ENCODE measurements at regions not wholly inside any gene's neighbourhood (a gene's known extent, or its start where the extent isn't known, plus 50 kb on each side); places are given as distances from the start of the nearest gene placed in this dataset.

GRCh38 chr1:220454155-220454777 is 73.7 kb upstream of the MARK1 start:
- no peak overlapping the region for H2BK15ac ChIP-seq (ENCODE audit: low read length)
- no peak overlapping the region for H4K91ac ChIP-seq (replicated peaks; ENCODE audit: insufficient read length, low read length)
- POLR2A ChIA-PET (ENCODE audit: partially characterized antibody), result no interaction called here
- H2AK5ac ChIP-seq (ENCODE audit: low read depth, low read length), result no peak overlapping the region
- no peaks in the 10 kb centered on the region for H3K36me3 ChIP-seq (ENCODE audit: control insufficient read depth in 2 of 4, insufficient read depth in 4 of 4, low read length in 3 of 4)
- no peak overlapping the region for H3K9ac ChIP-seq (replicated peaks in 1 of 4; ENCODE audit: extremely low read depth in 1 of 4, low read depth in 3 of 4, low read length in 3 of 4)
- peaks cover 0 to 1% (median 0%) of the 10 kb centered on the region in 4 experiments; a peak in 2 of 7 replicates for H3K4me1 ChIP-seq (replicated peaks in 1 of 4; ENCODE audit: control insufficient read depth in 3 of 4, insufficient read depth in 4 of 4, low read length in 3 of 4)
- no peak overlapping the region for H3K27ac ChIP-seq (ENCODE audit: low read depth, low read length)
- FAIRE-seq, result no peak
- no peak overlapping the region for H3K4me2 ChIP-seq (ENCODE audit: insufficient read depth in 1 of 2, low read depth in 2 of 2, low read length in 2 of 2)
- H3K14ac ChIP-seq (ENCODE audit: insufficient read length), result no peak overlapping the region
- no peak overlapping the region for H4K8ac ChIP-seq (ENCODE audit: extremely low read depth, insufficient read depth, low read length)
- H3K23me2 ChIP-seq (ENCODE audit: low read depth, low read length), result no peaks in the 10 kb centered on the region
- H2AFZ ChIP-seq (ENCODE audit: low read length), result no peak overlapping the region
- 83% methylated on average over 3 of the region's 3 CpGs; no CpG with 5 or more reads in 1 of the 2 experiments for WGBS, 2 experiments (ENCODE audit: extremely low coverage in 1 of 2, insufficient coverage in 1 of 2, insufficient read length in 1 of 2, insufficient replicate concordance in 2 of 2, low coverage in 1 of 2, low lambda C conversion rate in 2 of 2, missing lambda C conversion rate in 1 of 2)
- no peaks in the 10 kb centered on the region for H3K79me1 ChIP-seq (ENCODE audit: low read depth, low read length)
- DNase-seq (ENCODE audit: low read depth in 1 of 2, low spot score in 2 of 2), result no peak
- H2BK120ac ChIP-seq (replicated peaks; ENCODE audit: low read depth, low read length), result no peak overlapping the region
- H3K79me2 ChIP-seq (ENCODE audit: control insufficient read depth in 1 of 2, insufficient read depth in 2 of 2, low read length in 2 of 2), result no peaks in the 10 kb centered on the region
- no peak overlapping the region for H3K4ac ChIP-seq (replicated peaks; ENCODE audit: insufficient read length, low read depth, low read length)
- no peak overlapping the region for H2BK12ac ChIP-seq (ENCODE audit: low read depth, low read length)
- no peaks in the 10 kb centered on the region for H3K9me3 ChIP-seq (ENCODE audit: insufficient read depth in 2 of 2, low read depth in 1 of 2, low read length in 1 of 2)
- H3K23ac ChIP-seq (ENCODE audit: insufficient read length), result no peak overlapping the region
- H2BK5ac ChIP-seq (ENCODE audit: low read depth, low read length), result no peak overlapping the region
- H4K20me1 ChIP-seq (replicated peaks in 1 of 2; ENCODE audit: control insufficient read depth in 1 of 2, insufficient read depth in 2 of 2, low read length in 2 of 2), result no peaks in the 10 kb centered on the region
- H4K5ac ChIP-seq (ENCODE audit: insufficient read length, low read depth, low read length), result no peak overlapping the region
- H3K56ac ChIP-seq (replicated peaks; ENCODE audit: insufficient read length, low read depth, low read length), result no peak overlapping the region
- H2BK20ac ChIP-seq (ENCODE audit: low read length), result no peak overlapping the region
- H3K27me3 ChIP-seq (replicated peaks in 1 of 4; ENCODE audit: control insufficient read depth in 3 of 4, extremely low read depth in 1 of 4, insufficient read depth in 3 of 4, low read length in 3 of 4), result no peaks in the 10 kb centered on the region
- no peak overlapping the region for H3K18ac ChIP-seq (ENCODE audit: extremely low read depth, low read length)
- H3K4me3 ChIP-seq (ENCODE audit: extremely low read depth in 1 of 4, insufficient read depth in 2 of 4, low read depth in 3 of 4, low read length in 4 of 4), result no peak overlapping the region
- CTCF ChIA-PET (ENCODE audit: partially characterized antibody), result interaction anchor here (0.7 to 1.6 kb wide), 8 partner anchors 9 to 155 kb away, joined by 3 to 7 read pairs (median 3); no protein-coding TSS in a partner anchor
- TF ChIP-seq, protein P1, sequence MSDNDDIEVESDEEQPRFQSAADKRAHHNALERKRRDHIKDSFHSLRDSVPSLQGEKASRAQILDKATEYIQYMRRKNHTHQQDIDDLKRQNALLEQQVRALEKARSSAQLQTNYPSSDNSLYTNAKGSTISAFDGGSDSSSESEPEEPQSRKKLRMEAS (IDR thresholded peaks at IDR 0.05), result no peak
- TF ChIP-seq BCL11A (IDR thresholded peaks at IDR 0.05; ENCODE audit: low read depth in 2 of 2, low read length in 2 of 2) (no peak), SIX5 (IDR thresholded peaks at IDR 0.05; ENCODE audit: low read depth, low read length) (no peak), MAFK (IDR thresholded peaks at IDR 0.05; ENCODE audit: low read depth, low read length) (no peak), GABPA (IDR thresholded peaks at IDR 0.05; ENCODE audit: borderline replicate concordance, insufficient read depth, low read length) (no peak), KDM1A (IDR thresholded peaks at IDR 0.05; ENCODE audit: borderline replicate concordance, low read length) (no peak), TEAD4 (IDR thresholded peaks at IDR 0.05; ENCODE audit: low read depth, low read length) (no peak), TCF12 (IDR thresholded peaks at IDR 0.05; ENCODE audit: low read depth, low read length) (no peak), RXRA (IDR thresholded peaks at IDR 0.05; ENCODE audit: insufficient read depth, low read depth, low read length) (no peak), SAP30 (IDR thresholded peaks at IDR 0.05; ENCODE audit: insufficient read depth, insufficient replicate concordance, low read length) (no peak)
- TF ChIP-seq, protein P2, sequence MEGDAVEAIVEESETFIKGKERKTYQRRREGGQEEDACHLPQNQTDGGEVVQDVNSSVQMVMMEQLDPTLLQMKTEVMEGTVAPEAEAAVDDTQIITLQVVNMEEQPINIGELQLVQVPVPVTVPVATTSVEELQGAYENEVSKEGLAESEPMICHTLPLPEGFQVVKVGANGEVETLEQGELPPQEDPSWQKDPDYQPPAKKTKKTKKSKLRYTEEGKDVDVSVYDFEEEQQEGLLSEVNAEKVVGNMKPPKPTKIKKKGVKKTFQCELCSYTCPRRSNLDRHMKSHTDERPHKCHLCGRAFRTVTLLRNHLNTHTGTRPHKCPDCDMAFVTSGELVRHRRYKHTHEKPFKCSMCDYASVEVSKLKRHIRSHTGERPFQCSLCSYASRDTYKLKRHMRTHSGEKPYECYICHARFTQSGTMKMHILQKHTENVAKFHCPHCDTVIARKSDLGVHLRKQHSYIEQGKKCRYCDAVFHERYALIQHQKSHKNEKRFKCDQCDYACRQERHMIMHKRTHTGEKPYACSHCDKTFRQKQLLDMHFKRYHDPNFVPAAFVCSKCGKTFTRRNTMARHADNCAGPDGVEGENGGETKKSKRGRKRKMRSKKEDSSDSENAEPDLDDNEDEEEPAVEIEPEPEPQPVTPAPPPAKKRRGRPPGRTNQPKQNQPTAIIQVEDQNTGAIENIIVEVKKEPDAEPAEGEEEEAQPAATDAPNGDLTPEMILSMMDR (IDR thresholded peaks at IDR 0.05; ENCODE audit: control extremely low read depth in 1 of 3, insufficient read depth in 1 of 3, low read depth in 1 of 3, low read length in 3 of 3), result no peak

All from H1 (cell line).